ENCODE measurements at regions not wholly inside any gene's neighbourhood (a gene's known extent, or its start where the extent isn't known, plus 50 kb on each side); places are given as distances from the start of the nearest gene placed in this dataset.

- Histone ChIP-seq H3K36me3 (ENCODE audit: insufficient read depth) (peaks cover 9% of the 10 kb centered on the region; the same call in 1 of the 2 replicates), H3K27me3 (ENCODE audit: insufficient read depth) (no peaks in the 10 kb centered on the region), H3K27ac (ENCODE audit: low read depth) (no peak overlapping the region), H2AFZ (no peak overlapping the region), H3K4me1 (ENCODE audit: insufficient read depth) (no peaks in the 10 kb centered on the region), H3K4me2 (no peak overlapping the region), H4K20me1 (replicated peaks; ENCODE audit: insufficient read depth) (no peaks in the 10 kb centered on the region), H3K79me2 (replicated peaks; ENCODE audit: insufficient read depth) (no peaks in the 10 kb centered on the region), H3K4me3 (no peak overlapping the region), H3K9me2 (ENCODE audit: insufficient read depth) (0 out of 2 replicates have a peak, but pooled peaks cover under 1% of the 10 kb centered on the region), H3F3A (replicated peaks; ENCODE audit: low read depth) (no peaks in the 10 kb centered on the region)
- Mint-ChIP-seq H3K4me1 (no peaks in the 10 kb centered on the region), H3K36me3 (ENCODE audit: low read depth) (peaks cover 35% of the 10 kb centered on the region; the same call in 2 of the 3 replicates), H3K27ac (no peak overlapping the region), H3K4me3 (peak overlapping the region; percentile 14; the same call in 1 of the 3 replicates), H3K27me3 (ENCODE audit: insufficient read depth, low read depth, poor library complexity) (peaks cover 3% of the 10 kb centered on the region), H3K9me3 (peaks cover 49% of the 10 kb centered on the region)
- ATAC-seq (no peak), DNase-seq (ENCODE audit: low spot score) (no peak)
- TF ChIP-seq STAT1 (IDR thresholded peaks at IDR 0.05; ENCODE audit: unreplicated experiment) (no peak), EZH2 (IDR thresholded peaks at IDR 0.05; ENCODE audit: low read depth, unreplicated experiment) (no peak), ZNF462 (CRISPR knock-in tag; IDR thresholded peaks at IDR 0.05) (no peak)
Observed at GRCh38 chr6:27111743-27112142, 135.8 kb upstream of the PRSS16 start.

- H4K20me1 ChIP-seq (replicated peaks; ENCODE audit: insufficient read depth), result no peaks in the 10 kb centered on the region
- H3K4me1 ChIP-seq (ENCODE audit: insufficient read depth), result no peaks in the 10 kb centered on the region
- H2AFZ ChIP-seq, result no peak overlapping the region
- no peak overlapping the region for H3K4me3 Mint-ChIP-seq
- H3K4me1 Mint-ChIP-seq, result no peaks in the 10 kb centered on the region
- H3K36me3 ChIP-seq (ENCODE audit: insufficient read depth), result peaks cover 9% of the 10 kb centered on the region; the same call in 1 of the 2 replicates
- H3K79me2 ChIP-seq (replicated peaks; ENCODE audit: insufficient read depth), result no peaks in the 10 kb centered on the region
- H3K4me3 ChIP-seq, result no peak overlapping the region
- H3K36me3 Mint-ChIP-seq (ENCODE audit: low read depth), result peaks cover 35% of the 10 kb centered on the region; the same call in 2 of the 3 replicates
- H3K27me3 ChIP-seq (ENCODE audit: insufficient read depth), result no peaks in the 10 kb centered on the region
- H3F3A ChIP-seq (replicated peaks; ENCODE audit: low read depth), result no peaks in the 10 kb centered on the region
- H3K4me2 ChIP-seq, result no peak overlapping the region
- DNase-seq (ENCODE audit: low spot score) (no peak), ATAC-seq (no peak)
- no peak overlapping the region for H3K27ac ChIP-seq (ENCODE audit: low read depth)
- H3K9me3 Mint-ChIP-seq, result peaks cover 49% of the 10 kb centered on the region
- H3K9me2 ChIP-seq (ENCODE audit: insufficient read depth), result no peaks in the 10 kb centered on the region
- H3K27me3 Mint-ChIP-seq (ENCODE audit: insufficient read depth, low read depth, poor library complexity), result peaks cover 3% of the 10 kb centered on the region
- no peak overlapping the region for H3K27ac Mint-ChIP-seq
- TF ChIP-seq EZH2phosphoT487 (IDR thresholded peaks at IDR 0.05; ENCODE audit: unreplicated experiment) (no peak), STAT1 (IDR thresholded peaks at IDR 0.05; ENCODE audit: unreplicated experiment) (no peak), ZNF114 (CRISPR knock-in tag; IDR thresholded peaks at IDR 0.05) (no peak), JUNB (IDR thresholded peaks at IDR 0.05; ENCODE audit: unreplicated experiment) (no peak), CREB1 (CRISPR knock-in tag; IDR thresholded peaks at IDR 0.05; ENCODE audit: low read depth) (no peak)
- TF ChIP-seq, protein P1, sequence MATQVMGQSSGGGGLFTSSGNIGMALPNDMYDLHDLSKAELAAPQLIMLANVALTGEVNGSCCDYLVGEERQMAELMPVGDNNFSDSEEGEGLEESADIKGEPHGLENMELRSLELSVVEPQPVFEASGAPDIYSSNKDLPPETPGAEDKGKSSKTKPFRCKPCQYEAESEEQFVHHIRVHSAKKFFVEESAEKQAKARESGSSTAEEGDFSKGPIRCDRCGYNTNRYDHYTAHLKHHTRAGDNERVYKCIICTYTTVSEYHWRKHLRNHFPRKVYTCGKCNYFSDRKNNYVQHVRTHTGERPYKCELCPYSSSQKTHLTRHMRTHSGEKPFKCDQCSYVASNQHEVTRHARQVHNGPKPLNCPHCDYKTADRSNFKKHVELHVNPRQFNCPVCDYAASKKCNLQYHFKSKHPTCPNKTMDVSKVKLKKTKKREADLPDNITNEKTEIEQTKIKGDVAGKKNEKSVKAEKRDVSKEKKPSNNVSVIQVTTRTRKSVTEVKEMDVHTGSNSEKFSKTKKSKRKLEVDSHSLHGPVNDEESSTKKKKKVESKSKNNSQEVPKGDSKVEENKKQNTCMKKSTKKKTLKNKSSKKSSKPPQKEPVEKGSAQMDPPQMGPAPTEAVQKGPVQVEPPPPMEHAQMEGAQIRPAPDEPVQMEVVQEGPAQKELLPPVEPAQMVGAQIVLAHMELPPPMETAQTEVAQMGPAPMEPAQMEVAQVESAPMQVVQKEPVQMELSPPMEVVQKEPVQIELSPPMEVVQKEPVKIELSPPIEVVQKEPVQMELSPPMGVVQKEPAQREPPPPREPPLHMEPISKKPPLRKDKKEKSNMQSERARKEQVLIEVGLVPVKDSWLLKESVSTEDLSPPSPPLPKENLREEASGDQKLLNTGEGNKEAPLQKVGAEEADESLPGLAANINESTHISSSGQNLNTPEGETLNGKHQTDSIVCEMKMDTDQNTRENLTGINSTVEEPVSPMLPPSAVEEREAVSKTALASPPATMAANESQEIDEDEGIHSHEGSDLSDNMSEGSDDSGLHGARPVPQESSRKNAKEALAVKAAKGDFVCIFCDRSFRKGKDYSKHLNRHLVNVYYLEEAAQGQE (IDR thresholded peaks at IDR 0.05; ENCODE audit: unreplicated experiment), result no peak
Observed at GRCh38 chr6:27112974-27113373, 134.5 kb upstream of the PRSS16 start.
